Activated CD8-positive, alpha-beta memory T cell treated with anti-CD3 and anti-CD28 coated beads, Interleukin-2, amount 10 ng/mL, durations not matched to agents 7 days and 5 days (primary cell): ENCODE measurements at regions not wholly inside any gene's neighbourhood (a gene's known extent, or its start where the extent isn't known, plus 50 kb on each side); places are given as distances from the start of the nearest gene placed in this dataset.

Experiments
- ATAC-seq: fragments of 150-1000 bp; cut with Tn5 transposase; one replicate; pipeline ENCODE4 v1.10.0; 2021; ENCODE audit warnings: moderate library complexity
- CTCF ChIA-PET: fragments of 350-600 bp; sonication (Branson Sonifier 250); formaldehyde crosslinking; loops from one replicate; lab custom pipeline; 2021; ENCODE audit warnings: antibody characterized with exemption; lab: Charles Lee
- DNase-seq: peaks from one replicate; pipeline ENCODE4 v3.0.0-alpha.2; 2020
- H3K27ac Mint-ChIP-seq: one replicate; pipeline ENCODE4 v1.8.0; 2021; ENCODE audit warnings: mild to moderate bottlenecking, mixed read lengths
- H3K27me3 Mint-ChIP-seq: one replicate; pipeline ENCODE4 v1.8.0; 2021; ENCODE audit warnings: mixed read lengths
- H3K36me3 Mint-ChIP-seq: one replicate; pipeline ENCODE4 v1.8.0; 2021; ENCODE audit warnings: mild to moderate bottlenecking, mixed read lengths
- H3K4me1 Mint-ChIP-seq: one replicate; pipeline ENCODE4 v1.8.0; 2021; ENCODE audit warnings: mixed read lengths
- H3K4me3 Mint-ChIP-seq: one replicate; pipeline ENCODE4 v1.8.0; 2021; ENCODE audit warnings: mild to moderate bottlenecking, moderate library complexity, mixed read lengths
- H3K9me3 Mint-ChIP-seq: one replicate; pipeline ENCODE4 v1.8.0; 2022; ENCODE audit warnings: low read depth, mixed read lengths

DNA sequence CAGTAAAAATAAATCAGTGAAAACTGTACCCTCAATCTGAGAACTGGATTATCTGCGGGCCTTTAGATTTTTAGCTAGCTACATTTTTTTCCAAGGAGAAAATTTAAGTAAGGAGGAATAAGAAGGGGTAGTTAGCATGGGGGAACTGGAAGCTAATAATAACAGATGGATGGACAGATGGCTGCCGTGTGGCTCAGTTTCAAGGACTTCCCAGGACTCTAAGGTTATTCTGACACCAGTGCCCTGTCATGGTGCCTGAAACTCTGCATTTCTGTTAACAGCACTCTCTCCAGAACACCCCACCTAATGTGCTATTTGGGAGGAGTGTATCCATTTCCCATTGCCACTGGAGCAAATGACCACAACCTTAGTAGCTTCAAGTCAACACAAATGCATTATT lies 75.7 kb upstream of the PDE1C start:
- no peak overlapping the region for H3K4me3 Mint-ChIP-seq
- CTCF ChIA-PET: no interaction called here
- no peak for DNase-seq
- no peaks in the 10 kb centered on the region for H3K36me3 Mint-ChIP-seq
- no peak overlapping the region for H3K27ac Mint-ChIP-seq
- H3K27me3 Mint-ChIP-seq: no peaks in the 10 kb centered on the region
- no peaks in the 10 kb centered on the region for H3K9me3 Mint-ChIP-seq
- H3K4me1 Mint-ChIP-seq: no peaks in the 10 kb centered on the region
- ATAC-seq: no peak

GRCh38 chr7:32144676-32145075 lies 74.5 kb upstream of the PDE1C start:
- H3K27me3 Mint-ChIP-seq: no peaks in the 10 kb centered on the region
- no peak overlapping the region for H3K4me3 Mint-ChIP-seq
- no peak for DNase-seq
- no peak for ATAC-seq
- H3K36me3 Mint-ChIP-seq: no peaks in the 10 kb centered on the region
- no peaks in the 10 kb centered on the region for H3K9me3 Mint-ChIP-seq
- CTCF ChIA-PET: no interaction called here
- no peaks in the 10 kb centered on the region for H3K4me1 Mint-ChIP-seq
- H3K27ac Mint-ChIP-seq: no peak overlapping the region

DNA sequence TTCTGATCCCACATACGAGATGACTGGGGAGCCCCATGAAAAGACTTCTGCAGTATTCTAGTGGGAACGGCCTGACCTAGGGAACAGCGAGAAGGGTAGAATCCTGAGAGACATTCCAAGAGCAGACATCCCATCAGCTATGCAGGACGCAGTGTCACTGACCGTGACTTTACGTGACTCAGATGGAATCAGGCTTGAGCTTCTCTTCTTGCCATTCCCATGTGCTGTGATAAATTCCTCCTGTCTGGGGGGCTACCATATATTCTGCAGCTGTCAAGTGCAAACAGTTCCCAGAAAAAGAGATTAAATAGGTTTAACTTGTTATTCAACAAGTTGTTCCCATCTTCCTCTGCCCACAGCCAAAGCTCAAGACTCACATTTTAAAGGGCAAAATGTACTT lies 73.1 kb upstream of the PDE1C start:
- DNase-seq (no peak), ATAC-seq (no peak)
- Mint-ChIP-seq H3K36me3 (no peaks in the 10 kb centered on the region), H3K27ac (no peak overlapping the region), H3K4me1 (no peaks in the 10 kb centered on the region), H3K4me3 (no peak overlapping the region), H3K9me3 (no peaks in the 10 kb centered on the region), H3K27me3 (no peaks in the 10 kb centered on the region)
- CTCF ChIA-PET: no interaction called here

GRCh38 chr7:32142649-32143048 lies 72.4 kb upstream of the PDE1C start:
- CTCF ChIA-PET: no interaction called here
- Mint-ChIP-seq H3K27me3 (no peaks in the 10 kb centered on the region), H3K36me3 (no peaks in the 10 kb centered on the region), H3K27ac (no peak overlapping the region), H3K4me1 (no peaks in the 10 kb centered on the region), H3K9me3 (no peaks in the 10 kb centered on the region), H3K4me3 (no peak overlapping the region)
- DNase-seq (no peak), ATAC-seq (no peak)

DNA sequence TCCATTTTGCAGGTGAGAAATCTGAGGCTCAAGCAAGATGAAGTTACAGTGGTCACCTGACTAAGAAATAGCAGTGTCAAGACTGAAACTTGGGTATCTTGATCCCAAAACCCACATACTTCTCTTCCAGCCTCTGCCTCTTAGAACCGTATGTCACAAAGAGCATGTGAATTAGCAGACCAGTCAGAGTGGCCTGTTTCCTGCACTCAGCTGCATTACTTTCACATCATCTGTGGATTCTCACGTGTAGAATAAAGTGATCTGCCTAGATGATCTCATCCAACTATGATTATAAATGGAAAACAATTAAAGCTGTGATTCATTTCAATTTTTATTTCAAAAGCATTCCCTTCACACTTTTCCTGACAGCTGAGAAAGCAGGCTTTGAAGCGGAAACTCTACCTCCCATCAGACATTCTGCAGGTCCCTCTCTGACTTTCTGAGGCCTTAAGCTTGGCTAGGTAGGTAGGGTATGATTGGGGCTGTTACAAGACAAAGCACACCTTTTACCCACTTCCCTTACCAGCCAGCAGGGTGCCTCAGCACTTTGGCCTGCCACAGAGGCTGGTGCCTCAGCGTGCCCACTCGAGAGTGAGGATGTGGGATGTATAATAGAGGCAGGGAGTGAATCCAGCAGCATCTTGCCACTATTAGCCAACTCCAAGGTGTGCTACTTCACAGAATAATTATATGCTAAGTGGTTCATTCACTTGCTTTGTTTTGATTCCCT lies 70.2 kb upstream of the PDE1C start:
- Mint-ChIP-seq H3K36me3 (no peaks in the 10 kb centered on the region), H3K4me1 (no peaks in the 10 kb centered on the region), H3K4me3 (no peak overlapping the region), H3K9me3 (no peaks in the 10 kb centered on the region), H3K27me3 (no peaks in the 10 kb centered on the region), H3K27ac (no peak overlapping the region)
- DNase-seq (no peak), ATAC-seq (no peak)
- CTCF ChIA-PET: no interaction called here

- no peak overlapping the region for H3K4me3 Mint-ChIP-seq
- DNase-seq (no peak), ATAC-seq (no peak)
- H3K9me3 Mint-ChIP-seq: peaks cover 2% of the 10 kb centered on the region
- H3K4me1 Mint-ChIP-seq: no peaks in the 10 kb centered on the region
- CTCF ChIA-PET: no interaction called here
- H3K27me3 Mint-ChIP-seq: no peaks in the 10 kb centered on the region
- no peak overlapping the region for H3K27ac Mint-ChIP-seq
- no peaks in the 10 kb centered on the region for H3K36me3 Mint-ChIP-seq
Measured at GRCh38 chr7:32137059-32137458, 66.9 kb upstream of the PDE1C start.

GRCh38 chr7:32131091-32131490 lies 60.9 kb upstream of the PDE1C start:
- H3K27ac Mint-ChIP-seq: no peak overlapping the region
- peaks cover 3% of the 10 kb centered on the region for H3K9me3 Mint-ChIP-seq
- no peaks in the 10 kb centered on the region for H3K27me3 Mint-ChIP-seq
- DNase-seq: no peak
- CTCF ChIA-PET: no interaction called here
- H3K36me3 Mint-ChIP-seq: no peaks in the 10 kb centered on the region
- ATAC-seq: no peak
- no peak overlapping the region for H3K4me3 Mint-ChIP-seq
- H3K4me1 Mint-ChIP-seq: no peaks in the 10 kb centered on the region

GRCh38 chr7:32126843-32127242 lies 56.6 kb upstream of the PDE1C start:
- Mint-ChIP-seq H3K4me1 (no peaks in the 10 kb centered on the region), H3K27me3 (no peaks in the 10 kb centered on the region), H3K4me3 (no peak overlapping the region), H3K36me3 (no peaks in the 10 kb centered on the region), H3K27ac (no peak overlapping the region), H3K9me3 (peaks cover 6% of the 10 kb centered on the region)
- DNase-seq: no peak
- ATAC-seq: no peak
- CTCF ChIA-PET: no interaction called here
